SK-N-MC (cell line): ENCODE measurements at regions not wholly inside any gene's neighbourhood (a gene's known extent, or its start where the extent isn't known, plus 50 kb on each side); places are given as distances from the start of the nearest gene placed in this dataset.

Source experiments
- EZH2 ChIP-seq: fragments of 200-600 bp; sonication (generic); IDR thresholded peaks from one replicate; pipeline ENCODE4 v1.6.1; 2017; ENCODE audit warnings: antibody characterized with exemption
- POLR2AphosphoS5 ChIP-seq: IDR thresholded peaks from 2 replicates; pipeline ENCODE4 v1.6.1; 2012; ENCODE audit warnings: mild to moderate bottlenecking, low read depth, low read length, borderline replicate concordance

DNA sequence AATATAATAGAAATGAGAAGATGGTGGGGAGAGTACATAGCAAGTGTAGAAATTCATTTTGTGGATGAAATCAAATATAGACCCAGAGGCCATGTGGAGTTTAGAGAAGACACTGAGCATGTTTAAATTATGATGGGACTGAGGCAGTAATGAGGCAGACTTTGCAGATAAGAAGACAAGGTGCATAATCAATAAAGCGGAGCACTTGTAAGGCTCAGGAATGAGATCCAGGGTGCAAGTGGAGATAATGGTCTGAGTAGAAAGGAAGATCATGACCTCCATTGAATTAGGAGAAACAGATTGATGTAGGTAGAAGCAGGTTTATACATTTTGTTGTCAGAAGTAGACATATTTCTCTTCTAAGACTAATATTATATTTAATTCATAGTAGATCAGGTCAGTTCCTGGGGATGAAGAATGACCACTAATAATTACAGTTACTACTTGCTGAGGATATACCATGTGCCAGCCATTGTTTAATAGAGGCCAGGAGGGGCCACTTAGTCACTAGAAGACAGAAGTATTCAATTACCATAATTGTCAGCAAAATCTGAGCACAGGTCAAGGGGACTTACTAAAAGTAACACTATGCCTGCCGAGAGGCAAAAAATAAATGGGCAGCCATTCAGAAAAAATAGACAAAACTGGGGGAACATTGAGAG lies 479.8 kb downstream of the DNAH5 start:
- TF ChIP-seq POLR2AphosphoS5 = no peak
- TF ChIP-seq EZH2 = no peak
